CD4-positive, alpha-beta T cell treated with Interleukin-2 at 100 ng/mL for 4 hours (primary cell): ENCODE measurements at regions not wholly inside any gene's neighbourhood (a gene's known extent, or its start where the extent isn't known, plus 50 kb on each side); places are given as distances from the start of the nearest gene placed in this dataset.

Source experiments
- DNase-seq: peaks from one replicate; pipeline ENCODE4 v3.0.0-alpha.2; 2020; ENCODE audit warnings: low spot score

DNA sequence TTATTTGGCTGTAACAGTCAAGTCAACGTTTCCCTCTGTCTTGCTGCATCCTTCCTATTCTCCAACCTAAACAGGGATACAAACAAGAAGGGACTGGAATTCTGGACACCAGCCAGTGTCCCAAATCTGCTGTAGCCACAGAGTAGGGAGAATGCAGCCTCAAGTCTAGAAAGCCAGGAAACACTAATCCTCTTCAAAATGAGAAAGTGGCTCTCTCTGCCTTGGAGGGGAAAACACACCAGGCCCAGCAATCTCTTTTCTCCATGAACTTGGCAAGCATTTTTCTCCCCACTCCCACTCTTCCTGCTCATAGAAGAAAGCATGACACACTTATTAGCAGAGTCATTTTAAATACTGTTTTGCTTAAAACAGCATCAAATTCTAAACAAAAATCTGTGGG is 781.7 kb downstream of the SQOR start:
- DNase-seq = no peak

DNA sequence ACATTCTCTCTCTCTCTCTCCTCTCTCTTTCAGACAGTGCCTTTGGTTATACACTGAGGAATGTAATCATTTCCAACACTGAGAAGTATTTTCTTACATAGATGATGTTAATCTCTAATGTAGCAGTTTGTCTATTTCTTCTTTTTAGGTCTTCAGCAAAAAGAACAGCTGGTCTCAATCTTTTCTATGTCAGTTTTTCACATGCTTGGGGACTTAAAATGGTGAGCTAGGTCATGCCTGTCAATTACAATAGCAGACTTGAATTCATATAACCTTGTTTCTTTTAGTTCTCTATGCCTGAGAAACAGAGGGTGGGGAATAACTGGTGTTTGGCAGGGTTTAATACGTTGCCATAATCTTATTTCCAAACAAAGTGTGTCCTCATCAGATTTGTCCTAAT is 786.2 kb downstream of the SQOR start:
- no peak for DNase-seq

DNA sequence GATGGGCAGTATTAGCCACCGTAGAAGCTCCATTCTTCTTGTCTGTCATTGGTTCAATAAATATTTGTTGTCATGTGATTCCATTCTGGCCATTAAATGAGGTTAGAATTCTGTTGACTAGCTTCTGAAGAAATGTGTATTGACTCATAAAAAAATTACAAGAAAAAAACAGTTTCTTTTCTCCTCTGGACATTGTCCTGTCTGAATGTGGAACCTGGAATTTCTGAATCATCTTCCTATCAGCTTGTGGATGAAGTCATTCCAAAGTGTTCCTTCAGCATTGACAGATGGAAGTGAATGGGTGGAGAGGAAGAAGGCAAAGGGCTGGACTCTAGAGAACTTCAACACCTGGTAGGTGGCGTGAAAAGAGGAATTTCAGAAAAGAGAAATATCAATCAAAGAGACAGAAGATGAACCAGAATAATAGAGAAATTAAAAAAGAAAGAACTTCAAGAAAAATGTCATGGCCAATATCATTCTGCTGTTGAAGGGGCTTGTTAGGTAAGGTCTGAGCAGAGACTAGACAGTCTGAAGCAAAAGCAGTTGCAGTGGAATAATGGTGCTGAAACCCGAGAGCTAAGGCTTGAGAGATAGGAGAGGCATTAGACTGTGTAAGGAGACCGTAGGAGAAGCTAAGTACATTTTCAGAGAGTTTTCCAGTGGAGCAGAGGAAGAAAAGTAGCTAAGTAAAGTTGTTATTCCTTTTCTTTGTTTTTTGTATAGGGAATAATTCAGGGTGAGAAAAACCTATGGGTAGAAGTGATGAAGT is 806.6 kb downstream of the SQOR start:
- no peak for DNase-seq

DNA sequence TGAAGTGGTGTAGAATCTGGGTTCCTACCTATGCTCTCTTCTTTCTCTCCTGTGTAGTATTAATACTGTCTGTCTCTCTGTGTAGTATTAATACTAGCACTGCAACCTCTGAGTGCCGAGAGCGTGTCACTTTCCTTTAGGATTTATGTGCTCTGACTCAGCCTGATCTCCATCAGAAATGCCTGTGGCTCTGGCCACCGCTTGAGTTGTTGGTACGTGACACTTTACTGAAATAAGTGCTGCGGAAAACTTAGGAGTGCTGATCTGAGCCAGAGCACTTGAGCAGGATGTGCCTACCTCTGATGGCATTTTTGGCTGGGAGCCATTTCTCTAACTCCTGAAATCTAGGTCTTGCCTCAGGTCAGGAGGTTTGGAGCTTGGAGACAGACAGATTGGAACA is 807.4 kb downstream of the SQOR start:
- no peak for DNase-seq

DNA sequence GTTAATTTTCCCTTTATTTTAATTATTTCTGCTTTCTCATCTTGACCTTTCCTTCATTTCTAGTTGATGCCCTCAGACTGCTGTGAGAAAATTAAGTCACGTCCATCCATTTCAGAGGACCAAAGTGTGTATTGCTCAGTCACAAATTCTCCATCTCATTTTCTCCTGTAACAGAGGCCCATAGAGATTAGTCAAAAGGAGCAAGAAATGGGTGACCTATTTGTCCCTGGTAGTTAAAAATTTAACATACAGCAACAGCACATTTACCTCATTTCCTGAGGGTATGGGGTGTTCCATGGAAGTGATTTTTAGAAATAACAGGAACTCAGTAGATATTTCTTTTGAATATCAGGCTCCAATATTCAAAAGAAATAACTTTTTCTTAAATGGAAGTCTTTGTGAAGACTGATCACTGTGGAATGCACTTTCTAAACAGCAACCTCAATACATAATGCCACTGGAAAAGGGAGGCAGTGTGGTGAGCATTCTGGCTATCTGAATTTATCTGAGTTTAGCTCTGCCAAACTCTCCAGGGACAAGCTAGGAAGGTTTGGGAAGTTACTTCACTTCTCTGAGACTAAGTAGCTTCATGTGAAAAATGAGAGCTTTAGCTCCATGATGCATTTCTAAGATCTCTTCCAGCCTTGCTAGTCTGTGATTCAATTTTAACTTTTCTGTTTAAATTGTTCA is 808.2 kb downstream of the SQOR start:
- DNase-seq = no peak

DNA sequence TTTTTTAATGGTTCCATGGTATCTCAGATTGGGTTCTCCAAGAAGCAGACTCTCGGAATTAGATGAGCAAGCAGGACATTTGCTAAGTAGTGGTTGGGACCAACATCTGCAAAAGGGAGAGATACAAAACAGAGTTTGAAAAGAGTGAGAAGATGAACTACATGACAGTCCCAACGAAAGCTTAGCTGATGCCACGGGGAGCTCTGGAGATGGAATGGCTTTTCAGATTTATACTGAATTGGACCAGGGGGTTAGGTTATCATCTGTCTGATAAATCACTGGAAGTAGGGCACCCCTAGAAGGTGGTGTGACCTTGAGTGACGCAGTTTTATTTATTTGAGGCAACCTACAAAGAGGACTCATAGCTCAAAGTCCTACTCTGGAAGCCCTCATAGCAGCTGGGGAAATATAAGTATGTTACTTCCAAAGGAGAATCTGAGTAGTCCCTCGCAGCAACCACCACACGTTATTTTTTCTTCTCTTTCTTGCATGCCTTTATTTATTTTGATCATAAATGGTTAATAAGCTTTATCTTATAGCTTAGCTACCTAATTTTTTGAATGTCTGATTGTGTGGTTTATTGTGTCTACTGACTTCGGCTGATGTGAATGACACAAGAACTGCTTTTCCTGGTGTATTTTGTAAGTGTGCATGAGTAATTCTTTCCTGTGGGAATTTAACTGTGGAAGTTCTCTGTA is 815.4 kb downstream of the SQOR start:
- no peak for DNase-seq

DNA sequence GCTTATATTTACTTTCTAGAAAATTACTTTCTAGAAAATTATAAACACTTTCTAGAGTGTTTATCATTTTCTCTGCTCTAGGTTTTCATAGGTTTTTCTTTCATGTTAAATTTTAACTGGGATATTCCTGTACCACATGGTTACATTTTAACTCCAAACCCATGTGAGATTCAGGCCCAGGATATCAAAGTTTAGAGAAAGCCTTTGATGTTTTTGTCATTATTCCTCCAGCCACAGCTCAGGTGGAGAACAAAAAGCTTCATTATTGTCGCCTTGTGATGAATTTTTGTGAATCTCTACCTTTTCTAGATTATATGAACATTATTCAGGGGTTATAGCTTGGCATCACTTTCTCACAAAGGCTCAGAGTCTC is 816.0 kb downstream of the SQOR start:
- no peak for DNase-seq

DNA sequence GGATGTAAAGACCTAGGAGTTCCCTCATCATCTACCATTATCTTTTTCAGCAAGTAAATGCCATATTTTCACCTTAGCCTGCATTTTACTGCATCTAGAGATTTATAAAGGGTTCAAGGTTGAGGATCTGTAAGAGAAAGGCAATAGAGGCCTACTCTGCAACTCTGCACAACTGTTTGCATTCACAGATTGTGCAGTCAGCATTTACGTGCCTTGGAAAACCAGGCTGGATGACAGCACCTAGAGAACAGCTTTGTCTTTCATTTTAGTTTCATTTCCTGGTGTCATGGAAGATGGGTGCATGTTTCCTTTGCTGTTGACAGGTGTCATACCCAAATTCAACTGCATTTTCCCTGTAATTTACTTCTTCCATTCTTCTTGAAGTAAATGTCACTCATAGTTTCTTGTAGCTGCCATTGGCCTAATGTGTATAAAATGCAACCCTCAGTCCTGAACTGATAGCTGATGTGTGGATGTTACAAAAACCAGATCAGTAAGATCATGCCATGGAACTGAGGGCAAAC is 817.5 kb downstream of the SQOR start:
- DNase-seq = no peak

DNA sequence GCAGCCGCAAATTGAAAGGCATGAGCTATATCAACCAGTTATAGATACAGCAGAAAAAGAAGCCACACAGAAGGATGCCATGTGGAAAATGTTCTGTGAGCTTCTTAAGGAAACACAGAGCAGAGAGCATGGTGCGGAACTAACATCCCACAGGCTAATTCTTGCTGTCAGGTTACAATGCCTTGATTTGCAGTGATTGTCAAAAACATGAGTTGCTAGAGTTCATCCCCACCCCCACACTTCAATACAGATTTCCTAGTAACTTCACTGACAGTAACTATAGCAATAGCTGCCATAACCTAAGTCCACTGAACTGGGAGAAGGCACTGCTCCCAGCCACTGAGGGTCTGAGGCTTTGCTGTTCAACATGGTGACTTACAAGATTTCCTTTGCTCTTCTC is 821.6 kb downstream of the SQOR start:
- no peak for DNase-seq

DNA sequence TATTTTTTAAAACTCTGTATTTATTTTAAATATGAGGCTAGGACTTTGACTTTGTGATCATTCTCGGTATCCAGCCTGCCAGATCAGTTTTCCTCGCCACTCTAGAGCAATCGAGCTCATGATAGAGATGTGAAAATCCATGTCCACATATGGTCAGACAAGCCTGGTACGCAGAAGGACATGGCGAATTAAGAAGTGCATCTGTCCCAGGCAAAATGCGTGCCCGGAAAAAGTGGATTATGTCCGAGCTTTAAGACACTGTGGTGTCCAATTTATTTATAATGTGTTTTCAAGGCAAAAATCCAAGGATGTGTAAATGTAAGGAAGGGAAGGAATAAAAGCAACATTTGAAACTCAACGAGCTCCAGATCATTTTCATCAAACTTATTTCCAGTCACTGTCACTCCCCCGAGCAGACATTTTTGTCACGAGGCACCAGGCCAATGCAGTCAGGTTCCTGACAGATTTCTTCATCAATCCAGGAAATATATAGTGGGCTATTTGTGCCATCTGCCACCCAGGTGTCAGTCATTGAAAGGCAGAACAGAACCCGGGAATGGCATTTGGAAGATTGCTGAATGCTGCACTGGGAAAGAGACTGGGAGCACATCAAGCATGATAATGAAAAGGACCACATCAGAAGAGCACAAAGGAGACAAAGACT is 825.7 kb downstream of the SQOR start:
- DNase-seq = no peak

DNA sequence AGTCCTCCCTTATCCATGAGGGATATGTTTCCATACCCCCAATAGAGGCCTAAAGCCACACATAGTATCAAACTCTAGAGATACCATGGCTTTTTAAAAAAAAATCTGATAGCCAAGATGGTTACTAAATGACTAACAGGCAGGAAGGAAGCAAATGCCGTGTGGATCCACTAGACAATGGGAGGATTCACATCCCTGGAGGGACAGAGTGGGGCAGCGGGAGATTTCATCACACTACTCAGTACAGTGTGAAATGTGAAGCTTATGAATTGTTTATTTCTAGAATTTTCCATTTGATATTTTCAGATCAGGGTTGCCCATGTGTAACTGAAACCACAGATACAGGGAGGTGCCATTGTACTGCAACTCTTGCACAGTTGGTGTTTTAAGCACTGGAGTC is 826.6 kb downstream of the SQOR start:
- DNase-seq = no peak

DNA sequence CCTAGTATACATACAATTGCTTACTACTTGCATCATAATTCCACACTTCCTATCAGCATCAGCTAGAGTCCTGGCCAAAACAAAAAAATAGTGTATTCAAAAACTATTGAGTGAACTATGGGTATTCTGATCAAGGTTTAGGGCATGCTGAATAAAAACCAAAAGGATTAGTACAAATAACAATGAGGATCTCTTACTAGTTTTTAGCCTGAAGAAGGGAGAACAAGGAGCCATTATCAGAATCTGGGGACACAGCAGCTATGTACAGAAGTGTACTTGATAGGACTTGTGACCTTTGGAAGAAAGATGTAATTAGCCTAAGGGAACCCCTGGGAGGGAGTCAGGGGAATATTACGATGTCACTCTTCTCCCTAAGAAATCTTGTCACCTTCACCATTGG is 832.2 kb downstream of the SQOR start:
- no peak for DNase-seq

DNA sequence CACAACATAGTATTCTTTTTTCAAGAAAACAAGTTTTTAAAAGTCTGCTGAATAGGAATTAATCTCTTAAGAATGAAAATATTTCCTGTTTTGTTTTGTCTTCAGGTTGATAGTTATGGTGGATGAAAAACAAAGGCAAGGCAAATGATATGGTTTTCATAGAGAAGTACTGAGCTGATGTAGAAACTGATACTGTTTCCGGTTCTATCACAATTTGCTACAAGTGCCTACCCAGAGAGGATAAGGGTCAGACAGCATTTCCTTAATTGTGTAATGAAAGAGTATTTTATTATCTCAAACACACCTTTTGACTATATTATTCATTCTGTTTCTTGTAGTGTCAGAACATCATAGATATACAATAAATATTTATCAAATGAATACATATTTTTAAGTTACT is 836.3 kb downstream of the SQOR start:
- no peak for DNase-seq

DNA sequence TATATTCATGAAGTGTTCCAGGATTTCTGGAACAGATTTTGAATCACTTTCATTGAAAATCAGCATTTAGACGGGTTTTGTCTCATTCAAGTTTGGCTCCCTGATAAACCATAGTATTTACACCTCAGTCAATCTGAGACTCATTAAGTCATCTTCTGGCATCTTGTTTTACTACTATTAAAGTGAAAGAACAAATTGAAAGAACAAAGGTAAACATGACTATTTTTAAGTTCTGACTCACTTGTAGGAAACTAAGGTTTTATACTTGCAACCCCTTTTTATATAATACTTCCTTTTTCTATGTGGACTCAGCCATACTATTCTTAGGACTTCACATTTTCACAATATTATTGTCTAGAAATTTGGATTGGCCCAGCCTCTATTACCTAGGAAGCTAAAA is 854.4 kb downstream of the SQOR start:
- DNase-seq = no peak

DNA sequence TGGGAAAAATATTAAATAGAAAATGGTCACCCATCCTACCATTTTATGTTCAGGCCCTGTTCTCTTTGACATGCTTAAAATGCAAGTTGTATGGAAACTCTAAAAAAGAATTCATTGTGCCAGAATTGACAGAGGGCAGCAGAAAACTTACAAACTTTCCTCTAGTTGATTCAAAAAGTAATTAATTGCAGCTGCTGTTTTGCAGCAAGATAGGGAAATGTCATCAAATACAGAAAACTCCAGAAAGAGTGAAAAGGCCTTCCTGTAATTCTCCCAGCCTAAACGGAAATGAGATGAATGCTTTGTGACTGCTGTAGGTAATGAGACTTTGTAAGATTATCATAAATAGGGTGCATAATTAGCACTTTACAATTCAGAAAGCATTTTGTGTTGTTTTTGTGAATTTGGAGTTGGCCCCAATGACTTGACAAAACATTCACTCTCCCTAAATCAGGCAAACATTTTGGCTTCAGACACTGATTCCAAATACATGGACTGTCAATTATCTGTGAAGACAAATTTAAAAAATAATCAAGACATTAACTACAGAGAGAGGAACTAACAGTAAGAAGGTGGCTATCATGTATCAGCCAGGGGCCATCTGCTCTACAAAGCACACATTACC is 861.8 kb downstream of the SQOR start:
- no peak for DNase-seq

DNA sequence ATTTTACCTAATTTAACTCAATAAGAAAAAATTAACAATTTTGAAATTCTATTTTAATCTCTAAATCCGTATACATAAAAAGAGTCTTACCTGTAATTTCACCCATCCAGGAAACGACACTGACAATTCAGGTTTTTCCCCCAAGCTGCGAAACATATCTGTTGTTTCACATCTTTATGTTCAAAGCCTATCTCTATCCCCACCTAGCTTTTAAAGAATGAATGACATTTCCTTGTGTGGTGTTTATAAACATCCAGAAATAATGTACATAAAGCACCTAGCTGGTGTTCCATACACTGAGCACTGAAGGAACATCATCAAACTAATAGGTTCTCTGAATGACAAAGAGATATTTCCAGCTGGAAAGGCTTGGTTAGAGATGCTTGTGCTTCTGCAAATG is 867.8 kb downstream of the SQOR start:
- no peak for DNase-seq

DNA sequence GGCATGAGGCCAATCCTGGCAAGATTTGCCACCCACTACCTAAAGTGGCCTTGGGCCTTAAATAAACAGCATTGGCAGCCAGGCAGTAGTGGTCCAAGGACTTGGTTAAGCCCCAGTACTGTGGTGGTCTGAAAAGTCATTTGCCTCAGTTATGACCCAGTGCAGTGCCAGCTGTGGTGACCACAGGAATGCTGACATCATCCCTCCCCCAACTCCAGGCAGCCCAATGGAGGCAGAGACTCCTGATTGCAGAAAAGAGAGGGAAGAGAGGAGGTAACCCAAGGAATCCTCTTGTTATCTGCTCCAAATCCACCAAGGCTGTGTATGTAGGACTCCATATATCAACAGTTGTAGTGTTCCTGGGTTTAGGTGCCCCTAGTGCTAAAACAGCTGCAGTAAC is 883.6 kb downstream of the SQOR start:
- DNase-seq = no peak

DNA sequence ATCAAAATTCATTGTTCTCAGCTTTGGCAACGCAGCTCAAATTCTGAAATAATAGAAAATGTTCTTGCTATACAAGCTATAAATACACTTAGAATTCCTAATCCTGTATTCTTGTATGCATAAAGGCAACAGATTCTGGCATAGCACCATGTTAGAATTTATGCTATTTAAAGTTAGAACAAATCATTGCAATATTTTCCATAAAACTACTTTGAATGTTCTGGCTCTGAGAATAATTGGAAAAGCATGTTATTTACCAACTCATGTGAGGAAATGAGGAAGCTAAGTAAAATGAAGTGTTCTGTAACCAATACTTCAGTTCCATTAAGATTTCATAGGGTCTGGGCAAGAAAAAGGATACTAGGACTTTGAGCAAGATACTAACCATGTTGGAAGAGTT is 888.9 kb downstream of the SQOR start:
- no peak for DNase-seq

DNA sequence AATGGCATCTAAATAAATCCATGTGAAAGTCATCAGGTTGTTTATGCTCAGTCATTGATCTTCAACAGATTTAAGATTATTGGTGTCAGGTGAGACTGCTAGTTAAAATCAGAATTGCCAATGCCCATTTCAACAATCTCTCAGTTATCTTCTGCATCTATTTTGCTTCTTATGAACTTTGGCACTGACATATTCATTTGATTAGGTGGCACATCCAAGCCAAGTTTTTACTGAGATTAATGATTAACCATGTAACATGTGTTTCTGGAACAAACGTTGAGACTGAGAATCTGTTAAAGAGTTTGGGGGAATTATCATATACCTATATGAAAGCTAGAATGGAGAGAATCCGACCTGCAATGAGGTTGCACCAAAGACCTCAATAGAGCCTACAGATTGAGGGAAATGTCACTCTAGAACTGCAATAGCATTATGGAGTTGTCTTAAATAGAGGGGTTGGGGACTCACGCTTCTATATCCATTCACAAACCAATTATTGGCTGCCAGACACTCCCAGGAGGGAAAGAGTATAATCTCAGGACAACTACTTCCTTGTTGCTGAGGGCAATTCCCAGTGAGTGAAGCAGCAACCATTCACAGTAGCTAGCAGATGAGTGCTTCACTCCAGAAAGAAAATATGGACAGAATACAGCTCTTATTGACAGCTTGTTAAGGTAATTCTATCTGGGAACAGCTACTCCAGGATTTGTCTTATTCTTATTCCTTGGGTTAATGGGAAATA is 891.3 kb downstream of the SQOR start:
- no peak for DNase-seq

DNA sequence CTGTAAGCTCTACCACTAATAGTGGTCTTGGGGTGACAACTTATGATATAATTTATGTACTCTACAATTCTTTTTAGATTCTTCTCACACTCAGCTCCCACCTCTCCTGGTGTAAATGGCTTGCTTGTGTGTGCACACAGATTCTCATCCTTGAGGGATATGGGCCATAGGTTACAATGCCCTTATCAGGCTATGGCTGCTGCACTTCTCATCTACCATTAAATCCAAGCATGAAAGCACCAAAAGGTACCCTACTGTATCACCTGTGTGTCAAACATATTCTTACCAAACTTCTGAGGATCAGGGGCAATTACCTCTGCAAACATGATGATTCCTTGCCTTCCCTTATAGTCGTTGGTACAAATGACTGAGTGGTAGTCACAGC is 891.9 kb downstream of the SQOR start:
- DNase-seq = no peak

DNA sequence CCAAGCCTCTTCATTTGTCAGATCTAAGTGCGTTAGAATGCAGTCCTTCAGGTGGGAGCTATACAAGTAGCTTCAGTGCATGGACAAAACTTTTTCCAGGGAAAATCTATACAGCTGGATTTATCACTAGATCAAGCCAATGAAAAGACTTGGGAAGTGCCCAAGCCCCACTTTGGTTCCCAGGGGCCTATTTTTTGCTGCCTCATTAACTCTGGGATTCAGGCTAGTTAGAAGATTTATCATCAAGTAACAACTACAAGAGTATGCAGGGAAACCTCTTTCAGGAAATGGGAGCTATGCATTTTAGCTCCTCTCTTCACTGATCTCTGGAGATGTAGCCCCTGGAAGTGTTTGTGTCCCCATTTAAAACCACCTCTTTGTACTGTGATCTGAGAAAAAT is 908.8 kb downstream of the SQOR start:
- no peak for DNase-seq

DNA sequence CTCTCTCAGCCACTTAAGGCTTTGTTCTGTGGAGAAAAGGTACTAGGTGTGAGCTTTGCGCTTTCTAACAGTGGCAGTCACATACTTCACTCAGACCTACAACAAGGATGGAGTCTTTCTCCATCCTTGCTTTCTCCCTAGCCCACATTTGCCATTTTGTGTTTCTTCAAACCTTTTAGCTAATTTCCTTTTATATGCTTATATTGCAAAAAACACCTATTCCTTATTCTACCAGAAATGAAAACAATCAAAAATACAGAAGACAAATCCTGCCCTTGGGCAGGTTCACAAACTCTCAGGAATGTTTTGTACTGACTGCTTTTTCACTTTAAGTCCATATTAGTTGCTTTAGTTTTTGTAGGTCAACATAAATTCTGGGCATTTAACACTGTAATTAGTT is 914.2 kb downstream of the SQOR start:
- DNase-seq = no peak
